OCI-LY1 (cell line): ENCODE measurements at regions not wholly inside any gene's neighbourhood (a gene's known extent, or its start where the extent isn't known, plus 50 kb on each side); places are given as distances from the start of the nearest gene placed in this dataset.

Experiments used
- H2AFZ ChIP-seq: fragments of 200-600 bp; sonication (generic), shearing (Covaris generic); 2 replicates; pipeline ENCODE4 v1.6.0; 2014; ENCODE audit warnings: antibody characterized with exemption, mild to moderate bottlenecking, low read length
- H3F3A ChIP-seq: fragments of 200-600 bp; sonication (generic), shearing (Covaris generic); 2 replicates; pipeline ENCODE4 v1.6.0; 2014; ENCODE audit warnings: mild to moderate bottlenecking, antibody characterized with exemption, low read length, moderate library complexity; ENCODE audit not compliant: insufficient read depth
- H3K27ac ChIP-seq: fragments of 200-600 bp; sonication (generic); 2 replicates; pipeline ENCODE4 v1.5.1; 2014; ENCODE audit warnings: low read length, mixed run types, mild to moderate bottlenecking, low read depth; ENCODE audit not compliant: poor library complexity, severe bottlenecking
- H3K27me3 ChIP-seq: fragments of 200-600 bp; sonication (generic); 2 replicates; pipeline ENCODE4 v1.6.0; 2014; ENCODE audit warnings: antibody characterized with exemption, mild to moderate bottlenecking, low read length, moderate library complexity; ENCODE audit not compliant: insufficient read depth
- H3K36me3 ChIP-seq: fragments of 200-600 bp; sonication (generic); 2 replicates; pipeline ENCODE4 v1.6.1; 2014; ENCODE audit warnings: mild to moderate bottlenecking, antibody characterized with exemption, low read length, moderate library complexity, mixed read lengths; ENCODE audit not compliant: insufficient read depth
- H3K4me1 ChIP-seq: fragments of 200-600 bp; sonication (generic); 2 replicates; pipeline ENCODE4 v1.5.1; 2014; ENCODE audit warnings: mild to moderate bottlenecking, low read length, moderate library complexity; ENCODE audit not compliant: insufficient read depth, severe bottlenecking
- H3K4me2 ChIP-seq: fragments of 200-600 bp; sonication (generic), shearing (Covaris generic); 2 replicates; pipeline ENCODE4 v1.6.1; 2014; ENCODE audit warnings: low read length
- H3K4me3 ChIP-seq: fragments of 200-600 bp; sonication (generic); 2 replicates; pipeline ENCODE4 v1.5.1; 2014; ENCODE audit warnings: low read length, low read depth, mild to moderate bottlenecking, mixed read lengths; ENCODE audit not compliant: poor library complexity, severe bottlenecking
- H3K79me2 ChIP-seq: fragments of 200-600 bp; shearing (Covaris generic); 2 replicates; pipeline ENCODE4 v1.6.1; 2016; ENCODE audit warnings: mixed run types, low read length, mixed read lengths; ENCODE audit not compliant: insufficient read depth
- H3K9ac ChIP-seq: fragments of 200-600 bp; sonication (generic), shearing (Covaris generic); 2 replicates; pipeline ENCODE4 v1.6.1; 2014; ENCODE audit warnings: mild to moderate bottlenecking, low read length, mixed read lengths
- H3K9me2 ChIP-seq: fragments of 200-600 bp; sonication (generic), shearing (Covaris generic); 2 replicates; pipeline ENCODE4 v1.6.1; 2014; ENCODE audit warnings: low read depth, mild to moderate bottlenecking, low read length, mixed read lengths
- H3K9me3 ChIP-seq: fragments of 200-600 bp; shearing (Covaris generic); 2 replicates; pipeline ENCODE4 v1.6.1; 2014; ENCODE audit warnings: low read length, mixed read lengths
- H4K20me1 ChIP-seq: fragments of 200-600 bp; sonication (generic), shearing (Covaris generic); 2 replicates; pipeline ENCODE4 v1.6.0; 2016; ENCODE audit warnings: mild to moderate bottlenecking, low read length; ENCODE audit not compliant: insufficient read depth
- CTCF ChIP-seq: fragments of 200-600 bp; sonication (generic), shearing (Covaris generic); IDR thresholded peaks from 2 replicates; pipeline ENCODE4 v1.5.1; 2017; ENCODE audit warnings: mild to moderate bottlenecking, antibody characterized with exemption, low read length, moderate library complexity, mixed read lengths
- EZH2 ChIP-seq: fragments of 200-600 bp; sonication (generic), shearing (Covaris generic); IDR thresholded peaks from 2 replicates; pipeline ENCODE4 v1.8.0; 2017; ENCODE audit warnings: borderline replicate concordance, mixed run types, mild to moderate bottlenecking, antibody characterized with exemption, low read length, moderate library complexity, mixed read lengths

GRCh38 chr2:65722028-65722778 is 289.8 kb upstream of the SPRED2 start:
- Histone ChIP-seq H3K9me2 (no peaks in the 10 kb centered on the region), H3K4me2 (no peak overlapping the region), H3F3A (no peaks in the 10 kb centered on the region), H2AFZ (no peak overlapping the region), H3K79me2 (no peaks in the 10 kb centered on the region), H4K20me1 (no peaks in the 10 kb centered on the region), H3K4me1 (no peaks in the 10 kb centered on the region), H3K27me3 (0 out of 2 replicates have a peak, but pooled peaks cover 2% of the 10 kb centered on the region), H3K9me3 (no peaks in the 10 kb centered on the region), H3K27ac (no peak overlapping the region), H3K9ac (no peak overlapping the region), H3K4me3 (no peak overlapping the region), H3K36me3 (no peaks in the 10 kb centered on the region)
- TF ChIP-seq CTCF (no peak), EZH2 (no peak)

GRCh38 chr2:65716698-65717097 is 284.3 kb upstream of the SPRED2 start:
- Histone ChIP-seq H3K9ac (no peak overlapping the region), H3K4me3 (no peak overlapping the region), H3K27me3 (no peaks in the 10 kb centered on the region), H3F3A (no peaks in the 10 kb centered on the region), H3K36me3 (no peaks in the 10 kb centered on the region), H3K9me2 (no peaks in the 10 kb centered on the region), H2AFZ (no peak overlapping the region), H4K20me1 (no peaks in the 10 kb centered on the region), H3K9me3 (no peaks in the 10 kb centered on the region), H3K27ac (no peak overlapping the region), H3K79me2 (no peaks in the 10 kb centered on the region), H3K4me1 (no peaks in the 10 kb centered on the region), H3K4me2 (no peak overlapping the region)
- no peak for TF ChIP-seq CTCF
- TF ChIP-seq EZH2: no peak

- Histone ChIP-seq H3K9me2 (no peaks in the 10 kb centered on the region), H4K20me1 (no peaks in the 10 kb centered on the region), H3K9me3 (no peaks in the 10 kb centered on the region), H3K4me1 (no peaks in the 10 kb centered on the region), H3K27me3 (no peaks in the 10 kb centered on the region), H2AFZ (no peak overlapping the region), H3K9ac (no peak overlapping the region), H3F3A (no peaks in the 10 kb centered on the region), H3K27ac (no peak overlapping the region), H3K36me3 (no peaks in the 10 kb centered on the region), H3K79me2 (no peaks in the 10 kb centered on the region), H3K4me2 (no peak overlapping the region), H3K4me3 (no peak overlapping the region)
- no peak for TF ChIP-seq EZH2
- no peak for TF ChIP-seq CTCF
Observed at GRCh38 chr2:65715323-65715722, 282.9 kb upstream of the SPRED2 start.
